ENCODE measurements at regions not wholly inside any gene's neighbourhood (a gene's known extent, or its start where the extent isn't known, plus 50 kb on each side); places are given as distances from the start of the nearest gene placed in this dataset.
"Not testable (repeated sequence)": the region's sequence is repeated elsewhere in the genome, so short reads cannot be mapped to it uniquely, and the experiment has no call there.

DNA sequence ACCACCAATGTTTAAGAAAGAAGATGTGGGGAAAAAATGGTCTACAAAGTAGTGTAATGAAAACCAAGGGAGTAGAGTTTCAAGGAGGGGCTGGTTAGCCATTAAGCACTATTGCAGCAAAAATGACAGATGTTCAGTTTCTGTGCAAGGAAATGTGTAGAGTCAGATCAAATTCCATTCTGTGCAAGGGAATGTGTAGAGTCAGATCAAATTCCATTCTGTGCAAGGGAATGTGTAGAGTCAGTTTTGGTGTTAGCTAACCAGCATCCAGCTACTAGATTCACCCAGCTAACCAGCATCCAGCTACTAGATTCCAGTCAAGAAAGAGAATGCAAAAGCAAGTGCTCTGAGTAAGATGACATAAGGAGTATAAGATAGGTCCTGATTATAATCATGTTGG is 208.8 kb downstream of the COX18 start:
- no peak overlapping the region for H3K4me3 ChIP-seq (ENCODE audit: insufficient read length, low read depth)
- no peak for DNase-seq (ENCODE audit: low read depth, low spot score)
- no peaks in the 10 kb centered on the region for H3K36me3 ChIP-seq (ENCODE audit: insufficient read depth, insufficient read length, low read length)
- no peaks in the 10 kb centered on the region for H3K9me3 ChIP-seq (ENCODE audit: insufficient read depth, low read length)
- no peaks in the 10 kb centered on the region for H3K27me3 ChIP-seq (ENCODE audit: insufficient read depth, insufficient read length)
- no peak overlapping the region for H3K9ac ChIP-seq (ENCODE audit: insufficient read length, low read depth)
- no peak for TF ChIP-seq SUZ12 (IDR thresholded peaks at IDR 0.05; ENCODE audit: extremely low read depth, insufficient read depth, insufficient read length)
- no peak for TF ChIP-seq ZNF274 (IDR thresholded peaks at IDR 0.05; ENCODE audit: low read depth, low read length)
- no peak for TF ChIP-seq YY1 (IDR thresholded peaks at IDR 0.05; ENCODE audit: insufficient read depth, insufficient read length)
- no peaks in the 10 kb centered on the region for H3K4me1 ChIP-seq (ENCODE audit: insufficient read depth, insufficient read length)

DNA sequence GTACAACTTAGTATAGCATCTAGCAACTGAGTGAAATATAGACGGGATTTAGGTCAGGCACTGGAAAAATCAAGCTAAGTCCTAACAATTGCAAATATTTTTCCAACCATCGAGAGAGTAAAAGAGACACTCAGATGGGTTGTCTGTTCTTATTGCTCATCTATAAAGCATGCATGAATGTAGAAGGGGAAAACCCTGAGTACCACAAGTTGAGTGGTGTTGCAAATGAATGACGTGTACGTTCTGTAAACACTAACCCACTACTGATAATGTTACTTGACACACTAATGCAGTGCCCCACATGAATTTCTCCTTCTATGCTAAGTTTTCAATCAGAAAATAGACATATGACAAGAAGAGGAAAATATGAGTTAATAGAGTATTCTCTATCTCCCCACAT is 211.2 kb downstream of the COX18 start:
- Histone ChIP-seq H3K27me3 (ENCODE audit: insufficient read depth, insufficient read length) (no peaks in the 10 kb centered on the region), H3K4me1 (ENCODE audit: insufficient read depth, insufficient read length) (no peaks in the 10 kb centered on the region), H3K9me3 (ENCODE audit: insufficient read depth, low read length) (no peaks in the 10 kb centered on the region), H3K9ac (ENCODE audit: insufficient read length, low read depth) (no peak overlapping the region), H3K4me3 (ENCODE audit: insufficient read length, low read depth) (no peak overlapping the region), H3K36me3 (ENCODE audit: insufficient read depth, insufficient read length, low read length) (no peaks in the 10 kb centered on the region)
- no peak for DNase-seq (ENCODE audit: low read depth, low spot score)
- TF ChIP-seq ZNF274 (IDR thresholded peaks at IDR 0.05; ENCODE audit: low read depth, low read length) (no peak), SUZ12 (IDR thresholded peaks at IDR 0.05; ENCODE audit: extremely low read depth, insufficient read depth, insufficient read length) (no peak)

DNA sequence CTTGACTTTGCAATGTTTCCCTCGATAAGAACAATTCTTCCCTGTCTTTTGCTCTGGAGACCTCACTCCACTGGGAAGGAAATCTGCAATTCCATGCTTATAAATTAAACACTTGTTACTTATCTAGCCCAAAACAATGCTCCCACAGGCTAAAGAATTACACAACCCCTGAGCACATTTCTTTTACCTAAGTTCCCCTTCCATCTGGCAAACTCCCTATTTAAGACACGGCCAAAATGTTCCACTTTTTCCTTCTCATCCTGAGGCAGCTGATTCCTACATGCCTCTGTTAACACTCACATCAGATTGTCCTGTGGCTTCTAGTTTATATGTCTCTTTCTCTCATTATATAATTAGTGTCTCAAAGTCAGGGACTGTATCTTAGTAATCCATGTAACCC is 211.7 kb downstream of the COX18 start:
- H3K27me3 ChIP-seq (ENCODE audit: insufficient read depth, insufficient read length): no peaks in the 10 kb centered on the region
- TF ChIP-seq YY1 (IDR thresholded peaks at IDR 0.05; ENCODE audit: insufficient read depth, insufficient read length) (no peak), SUZ12 (IDR thresholded peaks at IDR 0.05; ENCODE audit: extremely low read depth, insufficient read depth, insufficient read length) (no peak), ZNF274 (IDR thresholded peaks at IDR 0.05; ENCODE audit: low read depth, low read length) (no peak)
- no peaks in the 10 kb centered on the region for H3K36me3 ChIP-seq (ENCODE audit: insufficient read depth, insufficient read length, low read length)
- no peak overlapping the region for H3K9ac ChIP-seq (ENCODE audit: insufficient read length, low read depth)
- DNase-seq (ENCODE audit: low read depth, low spot score): no peak
- no peak overlapping the region for H3K4me3 ChIP-seq (ENCODE audit: insufficient read length, low read depth)
- no peaks in the 10 kb centered on the region for H3K4me1 ChIP-seq (ENCODE audit: insufficient read depth, insufficient read length)
- H3K9me3 ChIP-seq (ENCODE audit: insufficient read depth, low read length): no peaks in the 10 kb centered on the region

DNA sequence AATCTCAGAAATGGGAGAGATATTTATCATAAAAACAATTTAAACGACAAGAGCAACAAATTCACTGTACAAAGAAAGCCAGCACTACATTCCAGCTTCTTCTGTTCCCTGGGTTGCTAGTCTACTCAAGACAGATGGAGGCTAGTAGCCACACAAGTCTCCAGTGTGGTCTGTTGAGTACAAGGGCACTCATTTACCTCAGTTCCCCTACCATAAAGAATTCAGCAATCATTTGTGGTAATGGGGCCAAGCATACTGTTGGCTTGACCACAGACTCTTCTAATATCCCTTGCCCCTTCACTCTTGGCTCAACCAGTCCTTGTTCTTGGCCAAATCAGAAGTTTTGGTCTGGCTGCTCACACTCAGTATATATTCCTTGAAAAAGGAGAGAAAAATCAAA is 212.3 kb downstream of the COX18 start:
- Histone ChIP-seq H3K4me1 (ENCODE audit: insufficient read depth, insufficient read length) (no peaks in the 10 kb centered on the region), H3K9me3 (ENCODE audit: insufficient read depth, low read length) (no peaks in the 10 kb centered on the region), H3K27me3 (ENCODE audit: insufficient read depth, insufficient read length) (no peaks in the 10 kb centered on the region), H3K36me3 (ENCODE audit: insufficient read depth, insufficient read length, low read length) (no peaks in the 10 kb centered on the region), H3K4me3 (ENCODE audit: insufficient read length, low read depth) (no peak overlapping the region), H3K9ac (ENCODE audit: insufficient read length, low read depth) (no peak overlapping the region)
- DNase-seq (ENCODE audit: low read depth, low spot score): no peak
- TF ChIP-seq ZNF274 (IDR thresholded peaks at IDR 0.05; ENCODE audit: low read depth, low read length) (no peak), YY1 (IDR thresholded peaks at IDR 0.05; ENCODE audit: insufficient read depth, insufficient read length) (no peak), SUZ12 (IDR thresholded peaks at IDR 0.05; ENCODE audit: extremely low read depth, insufficient read depth, insufficient read length) (no peak)

- H3K27me3 ChIP-seq (ENCODE audit: insufficient read depth, insufficient read length): no peaks in the 10 kb centered on the region
- TF ChIP-seq YY1 (IDR thresholded peaks at IDR 0.05; ENCODE audit: insufficient read depth, insufficient read length) (no peak), SUZ12 (IDR thresholded peaks at IDR 0.05; ENCODE audit: extremely low read depth, insufficient read depth, insufficient read length) (no peak), ZNF274 (IDR thresholded peaks at IDR 0.05; ENCODE audit: low read depth, low read length) (no peak)
- H3K36me3 ChIP-seq (ENCODE audit: insufficient read depth, insufficient read length, low read length): no peaks in the 10 kb centered on the region
- H3K4me3 ChIP-seq (ENCODE audit: insufficient read length, low read depth): no peak overlapping the region
- no peak overlapping the region for H3K9ac ChIP-seq (ENCODE audit: insufficient read length, low read depth)
- H3K4me1 ChIP-seq (ENCODE audit: insufficient read depth, insufficient read length): no peaks in the 10 kb centered on the region
- H3K9me3 ChIP-seq (ENCODE audit: insufficient read depth, low read length): peaks cover under 1% of the 10 kb centered on the region; the same call in 1 of the 2 replicates
- peak; percentile 61 for DNase-seq (ENCODE audit: low read depth, low spot score)
Measured at GRCh38 chr4:72846280-72847111, 223.0 kb downstream of the COX18 start.

- Histone ChIP-seq H3K9me3 (ENCODE audit: insufficient read depth, low read length) (peaks cover 4% of the 10 kb centered on the region; the same call in 1 of the 2 replicates), H3K9ac (ENCODE audit: insufficient read length, low read depth) (no peak overlapping the region), H3K4me1 (ENCODE audit: insufficient read depth, insufficient read length) (no peaks in the 10 kb centered on the region), H3K36me3 (ENCODE audit: insufficient read depth, insufficient read length, low read length) (no peaks in the 10 kb centered on the region), H3K27me3 (ENCODE audit: insufficient read depth, insufficient read length) (no peaks in the 10 kb centered on the region), H3K4me3 (ENCODE audit: insufficient read length, low read depth) (no peak overlapping the region)
- DNase-seq (ENCODE audit: low read depth, low spot score): no peak
- TF ChIP-seq SUZ12 (IDR thresholded peaks at IDR 0.05; ENCODE audit: extremely low read depth, insufficient read depth, insufficient read length) (no peak), ZNF274 (IDR thresholded peaks at IDR 0.05; ENCODE audit: low read depth, low read length) (no peak), YY1 (IDR thresholded peaks at IDR 0.05; ENCODE audit: insufficient read depth, insufficient read length) (no peak)
Measured at GRCh38 chr4:72843466-72843865, 226.1 kb downstream of the COX18 start.

- TF ChIP-seq ZNF274 (IDR thresholded peaks at IDR 0.05; ENCODE audit: low read depth, low read length) (no peak), SUZ12 (IDR thresholded peaks at IDR 0.05; ENCODE audit: extremely low read depth, insufficient read depth, insufficient read length) (no peak), YY1 (IDR thresholded peaks at IDR 0.05; ENCODE audit: insufficient read depth, insufficient read length) (no peak)
- H3K9ac ChIP-seq (ENCODE audit: insufficient read length, low read depth): no peak overlapping the region
- peaks cover 4% of the 10 kb centered on the region; the same call in 1 of the 2 replicates for H3K9me3 ChIP-seq (ENCODE audit: insufficient read depth, low read length)
- DNase-seq (ENCODE audit: low read depth, low spot score): no peak
- no peaks in the 10 kb centered on the region for H3K4me1 ChIP-seq (ENCODE audit: insufficient read depth, insufficient read length)
- H3K36me3 ChIP-seq (ENCODE audit: insufficient read depth, insufficient read length, low read length): no peaks in the 10 kb centered on the region
- H3K27me3 ChIP-seq (ENCODE audit: insufficient read depth, insufficient read length): no peaks in the 10 kb centered on the region
- H3K4me3 ChIP-seq (ENCODE audit: insufficient read length, low read depth): no peak overlapping the region
Measured at GRCh38 chr4:72842323-72842722, 227.2 kb downstream of the COX18 start.

GRCh38 chr4:72840166-72840565 is 229.3 kb downstream of the COX18 start:
- H3K27me3 ChIP-seq (ENCODE audit: insufficient read depth, insufficient read length); DNase-seq (ENCODE audit: low read depth, low spot score): not testable (repeated sequence)

More at GRCh38 chr4:72840166-72840565, 229.3 kb downstream of the COX18 start:
- H3K4me1 ChIP-seq (ENCODE audit: insufficient read depth, insufficient read length); H3K4me3 ChIP-seq (ENCODE audit: insufficient read length, low read depth); H3K9ac ChIP-seq (ENCODE audit: insufficient read length, low read depth); H3K9me3 ChIP-seq (ENCODE audit: insufficient read depth, low read length); H3K36me3 ChIP-seq (ENCODE audit: insufficient read depth, insufficient read length, low read length): not testable (repeated sequence)
